ENCODE measurements at regions not wholly inside any gene's neighbourhood (a gene's known extent, or its start where the extent isn't known, plus 50 kb on each side); places are given as distances from the start of the nearest gene placed in this dataset.

- H3K27me3 ChIP-seq: peaks cover 0 to 6% of the 10 kb centered on the region in 2 donors
- ATAC-seq: no peak
- intact Hi-C loops (cut with DNase I): no loop called here
These were observed 389.4 kb upstream of the CADM1 start for GRCh38 chr11:115893461-115894099.

GRCh38 chr11:115892016-115892415 lies 387.8 kb upstream of the CADM1 start:
- Histone ChIP-seq H3K27ac (no peak overlapping the region), H3K4me1 (no peaks in the 10 kb centered on the region), H3K4me3 (no peak overlapping the region), H3K27me3 (peaks cover 0 to 6% of the 10 kb centered on the region in 2 donors), H3K36me3 (no peaks in the 10 kb centered on the region), H3K9me3 (no peaks in the 10 kb centered on the region)
- ATAC-seq (no peak), DNase-seq (no peak)
- intact Hi-C loops (cut with DNase I): no loop called here
- no peak for TF ChIP-seq CTCF (IDR thresholded peaks at IDR 0.05)

More at GRCh38 chr11:115893461-115894099, 389.4 kb upstream of the CADM1 start:
- H3K9me3 ChIP-seq: no peaks in the 10 kb centered on the region
- H3K4me1 ChIP-seq: no peaks in the 10 kb centered on the region
- H3K4me3 ChIP-seq: no peak overlapping the region
- no peak for DNase-seq
- no peak overlapping the region for H3K27ac ChIP-seq
- no peaks in the 10 kb centered on the region for H3K36me3 ChIP-seq
- no peak for TF ChIP-seq CTCF (IDR thresholded peaks at IDR 0.05)

GRCh38 chr11:115891581-115891980 lies 387.4 kb upstream of the CADM1 start:
- Histone ChIP-seq H3K4me3 (no peak overlapping the region), H3K36me3 (no peaks in the 10 kb centered on the region), H3K27me3 (peaks cover 0 to 6% of the 10 kb centered on the region in 2 donors), H3K27ac (no peak overlapping the region), H3K4me1 (no peaks in the 10 kb centered on the region), H3K9me3 (no peaks in the 10 kb centered on the region)
- intact Hi-C loops (cut with DNase I): no loop called here
- no peak for TF ChIP-seq CTCF (IDR thresholded peaks at IDR 0.05)
- DNase-seq (no peak), ATAC-seq (no peak)

GRCh38 chr11:115890500-115890899 lies 386.3 kb upstream of the CADM1 start:
- no peak for DNase-seq
- H3K27ac ChIP-seq: no peak overlapping the region
- H3K9me3 ChIP-seq: no peaks in the 10 kb centered on the region
- intact Hi-C loops (cut with DNase I): no loop called here
- H3K27me3 ChIP-seq: peaks cover 0 to 6% of the 10 kb centered on the region in 2 donors
- no peak for TF ChIP-seq CTCF (IDR thresholded peaks at IDR 0.05)
- no peaks in the 10 kb centered on the region for H3K36me3 ChIP-seq
- ATAC-seq: no peak
- no peak overlapping the region for H3K4me3 ChIP-seq
- H3K4me1 ChIP-seq: no peaks in the 10 kb centered on the region

- Histone ChIP-seq H3K9me3 (no peaks in the 10 kb centered on the region), H3K27ac (no peak overlapping the region), H3K36me3 (no peaks in the 10 kb centered on the region), H3K4me3 (no peak overlapping the region), H3K4me1 (no peaks in the 10 kb centered on the region), H3K27me3 (peaks cover 0 to 6% of the 10 kb centered on the region in 2 donors)
- DNase-seq (no peak), ATAC-seq (no peak)
- intact Hi-C loops (cut with DNase I): no loop called here
- TF ChIP-seq CTCF (IDR thresholded peaks at IDR 0.05): no peak
These were observed 385.5 kb upstream of the CADM1 start for GRCh38 chr11:115889712-115890111.
